Heart left ventricle (tissue), 13 donors: ENCODE measurements at regions not wholly inside any gene's neighbourhood (a gene's known extent, or its start where the extent isn't known, plus 50 kb on each side); places are given as distances from the start of the nearest gene placed in this dataset.

ENCODE experiments used
- CTCF ChIP-seq, 12 donors: fragments of 200-600 bp; sonication (generic) in 4 of 12; IDR thresholded peaks; one replicate each; pipeline versions ENCODE4 v1.5.0 to v1.8.0; 2018 to 2022; ENCODE audit warnings: antibody characterized with exemption in 12 of 12, mild to moderate bottlenecking in 5 of 12
- POLR2A ChIP-seq, 2 donors: fragments of 450-650 bp; IDR thresholded peaks; one replicate each; pipeline ENCODE4 v1.6.1; 2017; ENCODE audit warnings: antibody characterized with exemption in 2 of 2, mild to moderate bottlenecking in 2 of 2, moderate library complexity in 2 of 2
- donor health status: ischemic (EF 13 %, LVEDD 7.1; RV severe dilation, severe dysfunction).
- donor health status: DM: no; HTN: yes; CAD: no.
- donor health status: DM: no; HTN: no; CAD: no.
- donor health status: ischemic (EF 25% LVEDD 6.9; RV normal size, moderate dysfunction).
- donor health status: ischemic (EF 25% LVEDD 5.7; RV mildly dilated, moderate dysfunction).
- donor health status: ischemic (EF 35%, LVEDD 5.7; RV mildly dilated, moderate dysfunction).
- donor health status: nonischemic (EF 11% LVEDD 7.7; RV severe dilation, severe dysfunction).
- donor health status: DM: yes; HTN: yes; CAD: no.
- donor health status: PGD.
- donor health status: ischemic (EF 29% LVEDD 5.4; RV normal size, mild dysfunction).
- donor health status: nonischemic (EF 23%, LVEDD 6.1; RV moderate dilation, normal function).

DNA sequence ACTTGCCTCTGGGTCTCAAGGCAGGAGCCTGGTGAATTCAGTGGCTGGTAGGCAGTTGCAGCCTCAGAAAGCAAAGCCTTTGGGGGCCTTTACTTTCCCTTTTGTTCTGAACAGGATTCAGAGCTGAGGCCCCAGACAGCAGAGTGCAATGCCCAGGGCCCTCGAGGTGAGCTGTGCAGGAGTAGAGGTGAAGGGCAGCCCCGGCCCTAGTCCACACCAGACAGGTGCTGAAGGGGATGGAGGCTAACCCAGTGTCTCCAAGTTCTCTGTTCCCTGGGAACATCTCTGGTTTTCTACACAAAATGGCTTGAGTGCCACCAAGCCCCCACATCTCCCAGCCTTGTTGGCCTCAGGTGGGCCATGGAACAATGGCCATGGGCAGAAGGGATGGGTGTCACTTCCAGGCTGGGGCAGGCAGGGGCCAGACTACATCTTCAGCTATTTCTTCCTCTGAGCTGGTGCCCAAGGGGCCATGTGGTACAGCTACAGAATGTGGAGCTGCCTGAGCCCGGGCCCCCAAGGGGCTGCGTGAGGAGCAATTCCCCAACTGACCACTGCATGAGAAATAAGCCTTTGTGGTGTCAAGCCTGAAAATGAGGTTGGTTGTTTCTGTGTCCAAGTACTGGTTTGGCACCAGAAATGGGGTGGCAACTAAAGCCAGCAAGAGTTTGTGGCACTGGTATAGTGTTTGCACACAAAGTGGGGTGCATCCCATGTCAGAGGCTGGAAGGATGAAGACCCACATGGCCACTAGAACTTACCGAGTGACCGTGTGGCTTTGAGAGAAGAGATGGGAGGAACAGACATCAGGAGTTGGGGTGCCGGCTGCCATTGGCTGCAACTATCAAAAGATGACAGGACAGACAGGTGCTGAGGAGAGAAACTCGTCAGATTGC, 57.8 kb downstream of the BARX1 start:
- TF ChIP-seq POLR2A (IDR thresholded peaks at IDR 0.05): no peak
- TF ChIP-seq CTCF (IDR thresholded peaks at IDR 0.05): no peak
